Ishikawa (cell line): ENCODE measurements at regions not wholly inside any gene's neighbourhood (a gene's known extent, or its start where the extent isn't known, plus 50 kb on each side); places are given as distances from the start of the nearest gene placed in this dataset.

Experiments
- CEBPB ChIP-seq: IDR thresholded peaks from 2 replicates; pipeline ENCODE4 v1.6.1; 2012
- CREB1 ChIP-seq: IDR thresholded peaks from 2 replicates; pipeline ENCODE4 v1.6.1; 2012; ENCODE audit warnings: low read depth
- EGR1 ChIP-seq: IDR thresholded peaks from 2 replicates; pipeline ENCODE4 v1.6.1; 2012
- EP300 ChIP-seq: IDR thresholded peaks from 2 replicates; pipeline ENCODE4 v1.6.1; 2012; ENCODE audit warnings: borderline replicate concordance
- MAX ChIP-seq: IDR thresholded peaks from 2 replicates; pipeline ENCODE4 v1.6.1; 2012
- NFIC ChIP-seq: IDR thresholded peaks from 2 replicates; pipeline ENCODE4 v1.6.1; 2012
- RAD21 ChIP-seq: IDR thresholded peaks from 2 replicates; pipeline ENCODE4 v1.6.1; 2012; ENCODE audit warnings: low read depth
- REST ChIP-seq: IDR thresholded peaks from 2 replicates; pipeline ENCODE4 v1.6.1; 2012; ENCODE audit warnings: low read depth, mild to moderate bottlenecking
- TAF1 ChIP-seq: IDR thresholded peaks from 2 replicates; pipeline ENCODE4 v1.6.1; 2012; ENCODE audit warnings: low read depth, mild to moderate bottlenecking
- TEAD4 ChIP-seq: IDR thresholded peaks from 2 replicates; pipeline ENCODE4 v1.6.1; 2012
- USF1 ChIP-seq: IDR thresholded peaks from 2 replicates; pipeline ENCODE4 v1.6.1; 2012
- YY1 ChIP-seq: IDR thresholded peaks from 2 replicates; pipeline ENCODE4 v1.6.1; 2012; ENCODE audit warnings: low read depth

GRCh38 chr1:172870901-172871606, 179.7 kb downstream of the TNFSF18 start:
- no peak for TF ChIP-seq EP300
- no peak for TF ChIP-seq CREB1
- TF ChIP-seq REST: no peak
- TF ChIP-seq USF1: no peak
- no peak for TF ChIP-seq TEAD4
- TF ChIP-seq TAF1: no peak
- TF ChIP-seq NFIC: no peak
- no peak for TF ChIP-seq EGR1
- no peak for TF ChIP-seq CEBPB
- no peak for TF ChIP-seq MAX
- no peak for TF ChIP-seq YY1
- TF ChIP-seq RAD21: no peak
